CD4-positive, alpha-beta memory T cell (primary cell): ENCODE measurements at regions not wholly inside any gene's neighbourhood (a gene's known extent, or its start where the extent isn't known, plus 50 kb on each side); places are given as distances from the start of the nearest gene placed in this dataset.
"Not testable (repeated sequence)": the region's sequence is repeated elsewhere in the genome, so short reads cannot be mapped to it uniquely, and the experiment has no call there.

Experiments
- CTCF ChIA-PET: fragments of 350-600 bp; sonication (Branson Sonifier 250); formaldehyde crosslinking; loops from one replicate; lab custom pipeline; 2021; ENCODE audit warnings: inconsistent platforms; ENCODE audit not compliant: partially characterized antibody; lab: Charles Lee
- POLR2A ChIA-PET: fragments of 350-600 bp; sonication (Branson Sonifier 250); formaldehyde crosslinking; loops from one replicate; lab custom pipeline; 2021; ENCODE audit not compliant: partially characterized antibody; lab: Charles Lee
- DNase-seq, 5 donors: peaks; one replicate each; pipeline versions ENCODE4 v3.0.0 to v3.0.0-alpha.2; 2020 to 2022; ENCODE audit warnings: mixed read lengths in 1 of 5
- H3K27ac ChIP-seq: one replicate; pipeline ENCODE4 v1.7.0; 2013; ENCODE audit warnings: low read depth, low read length
- H3K27me3 ChIP-seq: 2 replicates; pipeline ENCODE4 v1.7.0; 2013; ENCODE audit warnings: mild to moderate bottlenecking, low read length, moderate library complexity; ENCODE audit not compliant: insufficient read depth
- H3K36me3 ChIP-seq: 2 replicates; pipeline ENCODE4 v1.7.0; 2013; ENCODE audit warnings: mild to moderate bottlenecking, low read length, moderate library complexity; ENCODE audit not compliant: insufficient read depth
- H3K4me1 ChIP-seq: 2 replicates; pipeline ENCODE4 v1.7.0; 2013; ENCODE audit warnings: mild to moderate bottlenecking, low read length, moderate library complexity; ENCODE audit not compliant: insufficient read depth
- H3K4me3 ChIP-seq, 2 donors: one replicate each; pipeline ENCODE4 v1.7.0; 2013; ENCODE audit warnings: low read length in 2 of 2, mild to moderate bottlenecking in 1 of 2
- H3K9me3 ChIP-seq, 2 donors: one replicate each; pipeline ENCODE4 v1.7.0; 2013; ENCODE audit warnings: low read length in 2 of 2, control low read depth in 1 of 2; ENCODE audit not compliant: control insufficient read depth in 1 of 2
- H3K27ac Mint-ChIP-seq, 7 donors: one replicate each; pipeline ENCODE4 v1.8.0; 2020 to 2021; ENCODE audit warnings: mixed read lengths in 7 of 7, mild to moderate bottlenecking in 6 of 7, inconsistent platforms in 3 of 7, moderate library complexity in 3 of 7
- H3K27me3 Mint-ChIP-seq, 2 donors: one replicate each; pipeline ENCODE4 v1.8.0; 2020 to 2021; ENCODE audit warnings: mixed read lengths in 2 of 2
- H3K36me3 Mint-ChIP-seq, 2 donors: one replicate each; pipeline ENCODE4 v1.8.0; 2020 to 2021; ENCODE audit warnings: mixed read lengths in 2 of 2, inconsistent platforms in 1 of 2, mild to moderate bottlenecking in 1 of 2
- H3K4me1 Mint-ChIP-seq, 4 donors: one replicate each; pipeline ENCODE4 v1.8.0; 2020 to 2021; ENCODE audit warnings: mixed read lengths in 4 of 4, mild to moderate bottlenecking in 1 of 4
- H3K4me3 Mint-ChIP-seq, 8 donors: one replicate each; pipeline ENCODE4 v1.8.0; 2020 to 2021; ENCODE audit warnings: mixed read lengths in 8 of 8, mild to moderate bottlenecking in 7 of 8, moderate library complexity in 6 of 8, inconsistent platforms in 3 of 8
- H3K9me3 Mint-ChIP-seq, 8 donors: one replicate each; pipeline ENCODE4 v1.8.0; 2020 to 2021; ENCODE audit warnings: mixed read lengths in 8 of 8, mild to moderate bottlenecking in 5 of 8, inconsistent platforms in 3 of 8, moderate library complexity in 1 of 8
- intact Hi-C: fragments of 100-400 bp; cut with micrococcal nuclease; formaldehyde crosslinking; loops from one replicate; pipeline ENCODE4 v1.15.1; 2023

GRCh38 chr9:115328677-115329076, 210.7 kb upstream of the TNC start:
- intact Hi-C loops = no loop called here
- Mint-ChIP-seq H3K4me3 (no peak overlapping the region), H3K9me3 (peaks cover 0 to 4% (median 0%) of the 10 kb centered on the region in 8 donors), H3K4me1 (no peaks in the 10 kb centered on the region), H3K27ac (no peak overlapping the region), H3K27me3 (peaks cover 6% of the 10 kb centered on the region in 2 donors), H3K36me3 (no peaks in the 10 kb centered on the region)
- H3K27me3 ChIP-seq = no peaks in the 10 kb centered on the region
- ChIA-PET POLR2A (no interaction called here), CTCF (interaction anchor here (0.5 to 1.5 kb wide), 2 partner anchors 17 to 1149 kb away, joined by 3 read pairs; no protein-coding TSS in a partner anchor)
- no peaks in the 10 kb centered on the region for H3K4me1 ChIP-seq
- H3K9me3 ChIP-seq = no peaks in the 10 kb centered on the region
- DNase-seq = no peak
- H3K27ac ChIP-seq = no peak overlapping the region
- H3K4me3 ChIP-seq = no peak overlapping the region
- H3K36me3 ChIP-seq = no peaks in the 10 kb centered on the region

- no peaks in the 10 kb centered on the region for H3K4me1 Mint-ChIP-seq
- peaks cover 0 to 8% (median 1%) of the 10 kb centered on the region in 8 donors for H3K9me3 Mint-ChIP-seq
- Histone ChIP-seq H3K27ac (no peak overlapping the region), H3K4me1 (no peaks in the 10 kb centered on the region), H3K36me3 (no peaks in the 10 kb centered on the region), H3K4me3 (no peak overlapping the region), H3K9me3 (no peaks in the 10 kb centered on the region), H3K27me3 (no peaks in the 10 kb centered on the region)
- intact Hi-C loops = no loop called here
- no peaks in the 10 kb centered on the region for H3K36me3 Mint-ChIP-seq
- CTCF ChIA-PET = no interaction called here
- no peak for DNase-seq
- H3K27me3 Mint-ChIP-seq = peaks cover 6% of the 10 kb centered on the region in 2 donors
- POLR2A ChIA-PET = no interaction called here
- no peak overlapping the region for H3K27ac Mint-ChIP-seq
- no peak overlapping the region for H3K4me3 Mint-ChIP-seq
Measured at GRCh38 chr9:115333277-115334070, 215.5 kb upstream of the TNC start.

GRCh38 chr9:115335439-115335838, 217.5 kb upstream of the TNC start:
- Histone ChIP-seq H3K27ac (no peak overlapping the region), H3K9me3 (no peaks in the 10 kb centered on the region), H3K4me3 (no peak overlapping the region), H3K4me1 (no peaks in the 10 kb centered on the region), H3K36me3 (no peaks in the 10 kb centered on the region), H3K27me3 (no peaks in the 10 kb centered on the region)
- H3K36me3 Mint-ChIP-seq = no peaks in the 10 kb centered on the region
- H3K27ac Mint-ChIP-seq = no peak overlapping the region
- POLR2A ChIA-PET = no interaction called here
- CTCF ChIA-PET = no interaction called here
- H3K4me1 Mint-ChIP-seq = no peaks in the 10 kb centered on the region
- no peak overlapping the region for H3K4me3 Mint-ChIP-seq
- no peak for DNase-seq
- peaks cover 3 to 5% of the 10 kb centered on the region in 2 donors for H3K27me3 Mint-ChIP-seq
- intact Hi-C loops = no loop called here
- H3K9me3 Mint-ChIP-seq = peaks cover 0 to 8% (median 1%) of the 10 kb centered on the region in 8 donors

- Mint-ChIP-seq H3K36me3 (no peaks in the 10 kb centered on the region), H3K9me3 (peaks cover 0 to 8% (median 0%) of the 10 kb centered on the region in 8 donors), H3K27ac (no peak overlapping the region), H3K4me1 (no peaks in the 10 kb centered on the region), H3K4me3 (no peak overlapping the region), H3K27me3 (peaks cover 5 to 7% of the 10 kb centered on the region in 2 donors)
- no peak for DNase-seq
- intact Hi-C loops = no loop called here
- Histone ChIP-seq H3K27ac (no peak overlapping the region), H3K4me1 (no peaks in the 10 kb centered on the region), H3K36me3 (no peaks in the 10 kb centered on the region), H3K27me3 (no peaks in the 10 kb centered on the region), H3K4me3 (no peak overlapping the region), H3K9me3 (no peaks in the 10 kb centered on the region)
- ChIA-PET CTCF (no interaction called here), POLR2A (no interaction called here)
Measured at GRCh38 chr9:115340314-115340713, 222.4 kb upstream of the TNC start.

- no peaks in the 10 kb centered on the region for H3K36me3 Mint-ChIP-seq
- DNase-seq = no peak
- intact Hi-C loops = no loop called here
- peaks cover 5 to 7% of the 10 kb centered on the region in 2 donors for H3K27me3 Mint-ChIP-seq
- no peak overlapping the region for H3K27ac ChIP-seq
- ChIA-PET CTCF (no interaction called here), POLR2A (no interaction called here)
- peaks cover 0 to 6% (median 0%) of the 10 kb centered on the region in 8 donors for H3K9me3 Mint-ChIP-seq
- no peaks in the 10 kb centered on the region for H3K27me3 ChIP-seq
- no peaks in the 10 kb centered on the region for H3K4me1 ChIP-seq
- H3K4me3 ChIP-seq = no peak overlapping the region
- no peaks in the 10 kb centered on the region for H3K36me3 ChIP-seq
- no peak overlapping the region for H3K4me3 Mint-ChIP-seq
- H3K4me1 Mint-ChIP-seq = no peaks in the 10 kb centered on the region
- no peaks in the 10 kb centered on the region for H3K9me3 ChIP-seq
- no peak overlapping the region for H3K27ac Mint-ChIP-seq
Measured at GRCh38 chr9:115341426-115341825, 223.5 kb upstream of the TNC start.

GRCh38 chr9:115347776-115348175, 229.8 kb upstream of the TNC start:
- intact Hi-C loops, H3K9me3 ChIP-seq, H3K27me3 Mint-ChIP-seq, H3K27ac ChIP-seq, H3K4me3 Mint-ChIP-seq, H3K4me1 ChIP-seq, H3K27me3 ChIP-seq, H3K4me1 Mint-ChIP-seq, H3K9me3 Mint-ChIP-seq, DNase-seq, H3K36me3 ChIP-seq, CTCF ChIA-PET, H3K27ac Mint-ChIP-seq, POLR2A ChIA-PET, H3K4me3 ChIP-seq, H3K36me3 Mint-ChIP-seq: not testable (repeated sequence)

GRCh38 chr9:115348936-115349335, 231.0 kb upstream of the TNC start:
- H3K4me1 Mint-ChIP-seq = not testable (repeated sequence)

More at GRCh38 chr9:115348936-115349335, 231.0 kb upstream of the TNC start:
- H3K4me3 Mint-ChIP-seq, H3K36me3 ChIP-seq, H3K9me3 ChIP-seq, intact Hi-C loops, H3K27me3 ChIP-seq, H3K9me3 Mint-ChIP-seq, H3K27me3 Mint-ChIP-seq, DNase-seq, H3K27ac Mint-ChIP-seq, CTCF ChIA-PET, H3K4me3 ChIP-seq, H3K36me3 Mint-ChIP-seq, H3K27ac ChIP-seq, POLR2A ChIA-PET, H3K4me1 ChIP-seq: not testable (repeated sequence)
